Bronchial epithelial cell (primary cell): ENCODE measurements at regions not wholly inside any gene's neighbourhood (a gene's known extent, or its start where the extent isn't known, plus 50 kb on each side); places are given as distances from the start of the nearest gene placed in this dataset.

Experiments
- DNase-seq: peaks from one replicate; pipeline ENCODE4 v3.0.0-alpha.2; 2010; ENCODE audit warnings: low read depth
- FAIRE-seq: peaks from 2 replicates; lab custom pipeline; 2011; peaks lifted over from hg19 to GRCh38; lab: Jason Lieb, UNC
- H3K27me3 ChIP-seq: 2 replicates; pipeline ENCODE4 v1.5.1; 2011; ENCODE audit warnings: low read length; ENCODE audit not compliant: control insufficient read depth, insufficient read depth
- H3K36me3 ChIP-seq: 2 replicates; pipeline ENCODE4 v1.5.1; 2011; ENCODE audit warnings: low read length; ENCODE audit not compliant: control insufficient read depth, insufficient read depth
- H3K4me3 ChIP-seq: 2 replicates; pipeline ENCODE4 v1.5.1; 2011; ENCODE audit warnings: mild to moderate bottlenecking, low read depth, low read length, control low read depth
- CTCF ChIP-seq: IDR thresholded peaks from 2 replicates; pipeline ENCODE4 v1.5.1; 2011; ENCODE audit warnings: mild to moderate bottlenecking, moderate library complexity, low read length, control low read depth, inconsistent platforms; ENCODE audit not compliant: insufficient read depth, severe bottlenecking

- Histone ChIP-seq H3K27me3 (no peaks in the 10 kb centered on the region), H3K36me3 (no peaks in the 10 kb centered on the region), H3K4me3 (no peak overlapping the region)
- TF ChIP-seq CTCF = no peak
- FAIRE-seq (no peak), DNase-seq (no peak)
Measured at GRCh38 chr1:88056881-88057280, 627.2 kb upstream of the PKN2 start.

- no peaks in the 10 kb centered on the region for H3K36me3 ChIP-seq
- TF ChIP-seq CTCF = no peak
- H3K4me3 ChIP-seq = no peak overlapping the region
- DNase-seq (no peak), FAIRE-seq (no peak)
- H3K27me3 ChIP-seq = no peaks in the 10 kb centered on the region
Measured at GRCh38 chr1:88058205-88058604, 625.9 kb upstream of the PKN2 start.

GRCh38 chr1:88060112-88060673, 623.9 kb upstream of the PKN2 start:
- H3K36me3 ChIP-seq = no peaks in the 10 kb centered on the region
- DNase-seq = peak; percentile 58
- no peaks in the 10 kb centered on the region for H3K27me3 ChIP-seq
- no peak overlapping the region for H3K4me3 ChIP-seq
- TF ChIP-seq CTCF = no peak
- no peak for FAIRE-seq

- FAIRE-seq (no peak), DNase-seq (peak; percentile 98)
- TF ChIP-seq CTCF = no peak
- Histone ChIP-seq H3K36me3 (no peaks in the 10 kb centered on the region), H3K4me3 (no peak overlapping the region), H3K27me3 (no peaks in the 10 kb centered on the region)
Measured at GRCh38 chr1:88060750-88061491, 623.2 kb upstream of the PKN2 start.

GRCh38 chr1:88061492-88062177, 622.4 kb upstream of the PKN2 start:
- FAIRE-seq = no peak
- DNase-seq = peak; percentile 84
- Histone ChIP-seq H3K27me3 (no peaks in the 10 kb centered on the region), H3K36me3 (no peaks in the 10 kb centered on the region), H3K4me3 (no peak overlapping the region)
- peak; percentile 77 for TF ChIP-seq CTCF
